HEK293 (cell line): ENCODE measurements at regions not wholly inside any gene's neighbourhood (a gene's known extent, or its start where the extent isn't known, plus 50 kb on each side); places are given as distances from the start of the nearest gene placed in this dataset.

Experiments used
- CTCF ChIA-PET: fragments of 350-600 bp; formaldehyde crosslinking; extraction: SDS; loops from one replicate; lab custom pipeline; 2021; ENCODE audit warnings: antibody characterized with exemption; lab: Yijun Ruan, JAX
- POLR2A ChIA-PET: fragments of 300-600 bp; formaldehyde crosslinking; extraction: SDS; loops from one replicate; lab custom pipeline; 2020; ENCODE audit warnings: antibody characterized with exemption, inconsistent platforms; lab: Yijun Ruan, JAX
- H3K27ac ChIP-seq: fragments of 200-500 bp; sonication (Bioruptor generic); 2 replicates; pipeline ENCODE4 v1.5.1; 2014; ENCODE audit warnings: low read depth, low read length, control low read depth, inconsistent platforms; ENCODE audit errors: extremely low read depth
- H3K36me3 ChIP-seq, 2 experiments: fragments of 200-500 bp in 1 of 2; sonication (Bioruptor generic) in 1 of 2; 1 replicate in 1 of 2; 2 replicates in 1 of 2; pipeline ENCODE4 v1.5.1; 2014 to 2017; ENCODE audit warnings: inconsistent platforms in 2 of 2, low read length in 2 of 2; ENCODE audit not compliant: control insufficient read depth in 2 of 2, insufficient read depth in 1 of 2
- H3K4me1 ChIP-seq: fragments of 200-500 bp; sonication (Bioruptor generic); 2 replicates; pipeline ENCODE4 v1.5.1; 2014; ENCODE audit warnings: mild to moderate bottlenecking, low read length, inconsistent platforms; ENCODE audit not compliant: control insufficient read depth, insufficient read depth
- H3K4me3 ChIP-seq: 2 replicates; pipeline ENCODE4 v1.5.1; 2011; ENCODE audit warnings: low read depth, mild to moderate bottlenecking, control low read depth, low read length, moderate library complexity
- H3K9me3 ChIP-seq: fragments of 200-500 bp; sonication (Bioruptor generic); 2 replicates; pipeline ENCODE4 v1.5.1; 2014; ENCODE audit warnings: low read depth, low read length, inconsistent platforms; ENCODE audit not compliant: control insufficient read depth, insufficient read depth
- BCL11A ChIP-seq: fragments of 450-650 bp; formaldehyde crosslinking; IDR thresholded peaks from 2 replicates; pipeline ENCODE4 v1.5.1; 2016; ENCODE audit warnings: low read depth, missing biosample characterization, missing genetic modification characterization
- BCL11B ChIP-seq: fragments of 450-650 bp; formaldehyde crosslinking; IDR thresholded peaks from 2 replicates; pipeline ENCODE4 v1.5.1; 2016; ENCODE audit warnings: low read depth, missing biosample characterization, missing genetic modification characterization
- PRDM4 ChIP-seq: fragments of 450-650 bp; formaldehyde crosslinking; IDR thresholded peaks from 2 replicates; pipeline ENCODE4 v1.5.1; 2017; ENCODE audit warnings: missing biosample characterization, missing genetic modification characterization
- SETDB1 ChIP-seq: IDR thresholded peaks from one replicate; pipeline ENCODE4 v1.6.1; 2017; ENCODE audit warnings: mild to moderate bottlenecking, low read length, moderate library complexity, mixed read lengths; ENCODE audit not compliant: insufficient read length
- SP3 ChIP-seq: fragments of 450-650 bp; formaldehyde crosslinking; IDR thresholded peaks from 2 replicates; pipeline ENCODE4 v1.5.1; 2016; ENCODE audit warnings: missing biosample characterization, missing genetic modification characterization
- YY2 ChIP-seq: fragments of 450-650 bp; formaldehyde crosslinking; IDR thresholded peaks from 2 replicates; pipeline ENCODE4 v1.5.1; 2016; ENCODE audit warnings: missing biosample characterization, missing genetic modification characterization
- ZBTB1 ChIP-seq: fragments of 450-650 bp; formaldehyde crosslinking; IDR thresholded peaks from 2 replicates; pipeline ENCODE4 v1.5.1; 2016; ENCODE audit warnings: missing biosample characterization, missing genetic modification characterization
- ZBTB48 ChIP-seq: fragments of 450-650 bp; formaldehyde crosslinking; IDR thresholded peaks from 2 replicates; pipeline ENCODE4 v1.5.1; 2016; ENCODE audit warnings: missing biosample characterization, missing genetic modification characterization
- ZFP69B ChIP-seq: fragments of 450-650 bp; formaldehyde crosslinking; IDR thresholded peaks from 2 replicates; pipeline ENCODE4 v1.5.1; 2016; ENCODE audit warnings: missing biosample characterization, missing genetic modification characterization
- ZNF114 ChIP-seq: fragments of 450-650 bp; formaldehyde crosslinking; IDR thresholded peaks from 2 replicates; pipeline ENCODE4 v1.5.0; 2017; ENCODE audit warnings: missing biosample characterization, missing genetic modification characterization
- ZNF138 ChIP-seq: fragments of 450-650 bp; formaldehyde crosslinking; IDR thresholded peaks from 2 replicates; pipeline ENCODE4 v1.5.1; 2016; ENCODE audit warnings: missing biosample characterization, missing genetic modification characterization, borderline replicate concordance
- ZNF157 ChIP-seq: fragments of 450-650 bp; formaldehyde crosslinking; IDR thresholded peaks from 2 replicates; pipeline ENCODE4 v1.5.1; 2016; ENCODE audit warnings: missing biosample characterization, missing genetic modification characterization
- ZNF19 ChIP-seq: fragments of 450-650 bp; formaldehyde crosslinking; IDR thresholded peaks from 2 replicates; pipeline ENCODE4; 2016; ENCODE audit warnings: missing biosample characterization, missing genetic modification characterization, low read depth
- ZNF214 ChIP-seq: fragments of 450-650 bp; formaldehyde crosslinking; IDR thresholded peaks from 2 replicates; pipeline ENCODE4 v1.5.1; 2017; ENCODE audit warnings: missing biosample characterization, mild to moderate bottlenecking, missing genetic modification characterization, borderline replicate concordance
- ZNF266 ChIP-seq: fragments of 450-650 bp; formaldehyde crosslinking; IDR thresholded peaks from 2 replicates; pipeline ENCODE4 v1.5.1; 2016; ENCODE audit warnings: missing biosample characterization, missing genetic modification characterization, low read depth
- ZNF280C ChIP-seq: fragments of 450-650 bp; formaldehyde crosslinking; IDR thresholded peaks from 2 replicates; pipeline ENCODE4 v1.5.1; 2016; ENCODE audit warnings: missing biosample characterization, missing genetic modification characterization
- ZNF416 ChIP-seq: fragments of 450-650 bp; formaldehyde crosslinking; IDR thresholded peaks from 2 replicates; pipeline ENCODE4 v1.5.1; 2016; ENCODE audit warnings: missing biosample characterization, missing genetic modification characterization
- ZNF426 ChIP-seq: fragments of 450-650 bp; formaldehyde crosslinking; IDR thresholded peaks from 2 replicates; pipeline ENCODE4 v1.5.1; 2017; ENCODE audit warnings: missing biosample characterization, missing genetic modification characterization, mild to moderate bottlenecking, inconsistent platforms, moderate library complexity
- ZNF433 ChIP-seq: fragments of 450-650 bp; formaldehyde crosslinking; IDR thresholded peaks from 2 replicates; pipeline ENCODE4 v1.5.1; 2016; ENCODE audit warnings: missing biosample characterization, missing genetic modification characterization, low read depth
- ZNF530 ChIP-seq: fragments of 450-650 bp; formaldehyde crosslinking; IDR thresholded peaks from 2 replicates; pipeline ENCODE4 v1.5.1; 2016; ENCODE audit warnings: low read depth, missing biosample characterization, missing genetic modification characterization
- ZNF561 ChIP-seq: fragments of 450-650 bp; IDR thresholded peaks from 2 replicates; pipeline ENCODE4 v1.5.1; 2018; ENCODE audit warnings: missing biosample characterization, missing genetic modification characterization, borderline replicate concordance
- ZNF626 ChIP-seq: fragments of 450-650 bp; sonication (Bioruptor Pico); formaldehyde crosslinking; IDR thresholded peaks from 2 replicates; pipeline ENCODE4 v1.5.1; 2018; ENCODE audit warnings: missing biosample characterization, missing genetic modification characterization, inconsistent platforms
- ZNF692 ChIP-seq: fragments of 450-650 bp; formaldehyde crosslinking; IDR thresholded peaks from 2 replicates; pipeline ENCODE4 v1.5.1; 2016; ENCODE audit warnings: missing biosample characterization, missing genetic modification characterization
- TF ChIP-seq, protein P1 (sequence below): fragments of 450-650 bp; formaldehyde crosslinking; IDR thresholded peaks from 2 replicates; pipeline ENCODE4 v1.5.1; 2016; ENCODE audit warnings: missing biosample characterization, missing genetic modification characterization
- TF ChIP-seq, protein P2 (sequence below): fragments of 450-650 bp; formaldehyde crosslinking; IDR thresholded peaks from 2 replicates; pipeline ENCODE4 v1.5.1; 2017; ENCODE audit warnings: missing biosample characterization, missing genetic modification characterization

DNA sequence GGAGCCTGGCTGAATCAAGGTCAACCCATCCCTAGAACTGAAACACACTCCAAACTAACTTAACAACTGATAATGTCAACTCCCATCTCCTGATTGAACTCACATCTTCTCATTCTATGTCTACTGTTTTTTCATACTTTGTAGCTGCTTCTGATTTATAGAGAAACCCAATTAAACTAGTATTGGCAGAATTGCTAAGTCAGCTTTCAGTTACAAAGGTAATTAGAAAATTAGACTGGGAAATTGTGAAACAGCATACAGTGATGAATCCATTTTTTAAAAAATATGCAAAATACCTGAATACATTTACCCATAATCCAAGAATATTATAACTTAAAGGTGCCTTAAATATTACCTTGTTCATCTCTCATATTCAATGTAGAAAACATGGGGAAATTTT lies 535.2 kb upstream of the CLINT1 start (continued):
- TF ChIP-seq, protein P1, sequence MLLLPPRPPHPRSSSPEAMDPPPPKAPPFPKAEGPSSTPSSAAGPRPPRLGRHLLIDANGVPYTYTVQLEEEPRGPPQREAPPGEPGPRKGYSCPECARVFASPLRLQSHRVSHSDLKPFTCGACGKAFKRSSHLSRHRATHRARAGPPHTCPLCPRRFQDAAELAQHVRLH (tag by site-specific recombination): no peak
- TF ChIP-seq ZNF266 (tag by site-specific recombination): no peak
- no peak for TF ChIP-seq ZNF530
- no peak for TF ChIP-seq BCL11A (tag by site-specific recombination)
- no peak for TF ChIP-seq ZBTB1 (tag by site-specific recombination)
- no peak for TF ChIP-seq SETDB1
- no peak for TF ChIP-seq YY2 (tag by site-specific recombination)
- TF ChIP-seq ZNF433 (tag by site-specific recombination): no peak
- TF ChIP-seq ZNF426 (tag by site-specific recombination): no peak

GRCh38 chr5:158393457-158393856 lies 534.5 kb upstream of the CLINT1 start:
- no peaks in the 10 kb centered on the region for H3K36me3 ChIP-seq
- peaks cover 3% of the 10 kb centered on the region; the same call in 1 of the 2 replicates for H3K4me1 ChIP-seq
- CTCF ChIA-PET: interaction anchor here (0.6 kb wide), 1 partner anchor 32 kb away, joined by 3 read pairs; no protein-coding TSS in a partner anchor
- POLR2A ChIA-PET: no interaction called here
- H3K27ac ChIP-seq: no peak overlapping the region
- H3K9me3 ChIP-seq: no peaks in the 10 kb centered on the region
- TF ChIP-seq ZNF692 (tag by site-specific recombination) (no peak), ZNF114 (tag by site-specific recombination) (no peak), ZNF19 (tag by site-specific recombination) (no peak)
- no peak overlapping the region for H3K4me3 ChIP-seq

DNA sequence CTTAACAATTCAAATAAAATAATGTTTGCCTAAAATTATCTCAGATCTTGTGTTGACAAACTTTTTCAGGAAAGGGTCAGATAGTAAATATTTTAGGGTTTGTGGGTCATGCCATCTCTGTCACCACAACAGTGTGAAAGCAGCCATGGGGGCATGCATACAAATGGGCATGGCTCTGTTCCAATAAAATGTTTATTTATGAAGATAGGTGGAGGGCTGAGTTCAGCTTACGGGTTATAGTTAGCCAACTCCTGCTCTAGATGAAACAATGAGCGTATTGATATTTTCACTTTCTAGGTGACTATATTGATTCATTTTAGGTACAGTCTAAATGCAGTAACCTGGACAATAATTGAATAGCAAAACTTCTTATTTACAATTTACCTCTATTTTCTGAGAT lies 533.8 kb upstream of the CLINT1 start:
- Histone ChIP-seq H3K9me3 (no peaks in the 10 kb centered on the region), H3K4me3 (no peak overlapping the region), H3K36me3 (no peaks in the 10 kb centered on the region), H3K4me1 (peaks cover 3% of the 10 kb centered on the region; the same call in 1 of the 2 replicates), H3K27ac (no peak overlapping the region)
- CTCF ChIA-PET: no interaction called here
- POLR2A ChIA-PET: no interaction called here
- TF ChIP-seq BCL11B (tag by site-specific recombination): no peak
- no peak for TF ChIP-seq ZNF214 (tag by site-specific recombination)
- no peak for TF ChIP-seq SP3 (tag by site-specific recombination)
- TF ChIP-seq ZNF626 (tag by site-specific recombination): no peak
- TF ChIP-seq ZNF138 (tag by site-specific recombination): no peak
- TF ChIP-seq ZNF280C (tag by site-specific recombination): no peak
- TF ChIP-seq, protein P2, sequence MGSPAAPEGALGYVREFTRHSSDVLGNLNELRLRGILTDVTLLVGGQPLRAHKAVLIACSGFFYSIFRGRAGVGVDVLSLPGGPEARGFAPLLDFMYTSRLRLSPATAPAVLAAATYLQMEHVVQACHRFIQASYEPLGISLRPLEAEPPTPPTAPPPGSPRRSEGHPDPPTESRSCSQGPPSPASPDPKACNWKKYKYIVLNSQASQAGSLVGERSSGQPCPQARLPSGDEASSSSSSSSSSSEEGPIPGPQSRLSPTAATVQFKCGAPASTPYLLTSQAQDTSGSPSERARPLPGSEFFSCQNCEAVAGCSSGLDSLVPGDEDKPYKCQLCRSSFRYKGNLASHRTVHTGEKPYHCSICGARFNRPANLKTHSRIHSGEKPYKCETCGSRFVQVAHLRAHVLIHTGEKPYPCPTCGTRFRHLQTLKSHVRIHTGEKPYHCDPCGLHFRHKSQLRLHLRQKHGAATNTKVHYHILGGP (tag by site-specific recombination): no peak
- no peak for TF ChIP-seq PRDM4 (tag by site-specific recombination)
- no peak for TF ChIP-seq ZNF561 (tag by site-specific recombination)
- no peak for TF ChIP-seq ZNF157 (tag by site-specific recombination)
- TF ChIP-seq ZNF416: no peak
- TF ChIP-seq ZFP69B: no peak
- no peak for TF ChIP-seq ZBTB48
